K562 (cell line): ENCODE measurements at regions not wholly inside any gene's neighbourhood (a gene's known extent, or its start where the extent isn't known, plus 50 kb on each side); places are given as distances from the start of the nearest gene placed in this dataset.

Experiments
- GATAD2A ChIP-seq: fragments of 450-650 bp; IDR thresholded peaks from 2 replicates; pipeline ENCODE4 v1.6.1; 2017
- PHF8 ChIP-seq: fragments of 200-600 bp; sonication (generic); IDR thresholded peaks from 2 replicates; pipeline ENCODE4 v1.6.1; 2012; ENCODE audit warnings: mixed run types, mild to moderate bottlenecking, inconsistent platforms, low read length, moderate library complexity, borderline replicate concordance
- RAD21 ChIP-seq, 2 experiments: fragments of 250-450 bp in 1 of 2; fragments of 450-650 bp in 1 of 2; sonication (Bioruptor Pico) in 1 of 2; formaldehyde crosslinking in 1 of 2; IDR thresholded peaks in 1 of 2; conservative IDR thresholded peaks in 1 of 2; 2 replicates each; pipeline versions ENCODE4 v1.4.0 to v1.8.0; 2020 to 2022; ENCODE audit warnings: mild to moderate bottlenecking in 2 of 2, moderate library complexity in 1 of 2
- TF ChIP-seq, protein P1 (sequence below): sonication (generic); formaldehyde crosslinking; IDR thresholded peaks from 2 replicates; pipeline ENCODE4 v1.9.0; 2022; ENCODE audit warnings: mild to moderate bottlenecking, missing genetic modification reagents

DNA sequence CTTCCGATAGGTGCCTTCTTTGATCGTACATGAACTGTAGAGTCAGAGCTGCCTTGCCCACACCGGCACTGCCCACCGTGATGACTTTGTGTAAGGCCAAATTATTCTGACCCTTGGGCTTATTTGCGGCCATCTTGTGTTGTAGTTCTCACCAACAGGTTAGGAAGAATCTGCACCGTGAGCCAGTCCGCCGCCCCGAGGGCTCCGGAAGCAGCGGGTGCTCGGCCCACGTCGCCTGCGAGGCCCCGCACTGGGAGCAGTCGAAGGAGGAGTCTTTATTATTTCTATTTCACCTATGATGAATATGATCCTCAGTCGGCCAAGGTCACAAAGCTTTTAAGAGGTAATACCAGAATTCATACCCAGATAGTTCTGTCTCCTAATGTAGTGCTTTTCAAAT is 70.6 kb upstream of the SYT1 start:
- TF ChIP-seq, protein P1, sequence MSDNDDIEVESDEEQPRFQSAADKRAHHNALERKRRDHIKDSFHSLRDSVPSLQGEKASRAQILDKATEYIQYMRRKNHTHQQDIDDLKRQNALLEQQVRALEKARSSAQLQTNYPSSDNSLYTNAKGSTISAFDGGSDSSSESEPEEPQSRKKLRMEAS (CRISPR knock-in tag) = no peak
- no peak for TF ChIP-seq GATAD2A
- TF ChIP-seq PHF8 = no peak
- TF ChIP-seq RAD21 (CRISPR knock-in tag; conservative IDR thresholded peaks at IDR 0.05 in 1 of 2, IDR thresholded peaks at IDR 0.05 in 1 of 2) = no peak
